CD4-positive, alpha-beta T cell treated with Interleukin-4 for 1 hour (primary cell): ENCODE measurements at regions not wholly inside any gene's neighbourhood (a gene's known extent, or its start where the extent isn't known, plus 50 kb on each side); places are given as distances from the start of the nearest gene placed in this dataset.
"Not testable (repeated sequence)": the region's sequence is repeated elsewhere in the genome, so short reads cannot be mapped to it uniquely, and the experiment has no call there.

Experiments used
- DNase-seq, 2 donors: peaks; one replicate each; pipeline ENCODE4 v3.0.0-alpha.2; 2020 to 2022

- DNase-seq, result peak in 1 of 2 donors; percentile 36
These were observed 115.0 kb downstream of the GGTLC2 start for GRCh38 chr22:22759371-22759770.

- no peak for DNase-seq
These were observed 115.6 kb downstream of the GGTLC2 start for GRCh38 chr22:22759889-22760546.

GRCh38 chr22:22761606-22761962, 117.2 kb downstream of the GGTLC2 start:
- DNase-seq, result no peak

GRCh38 chr22:22761963-22762772, 117.8 kb downstream of the GGTLC2 start:
- no peak for DNase-seq

- no peak for DNase-seq
These were observed 119.1 kb downstream of the GGTLC2 start for GRCh38 chr22:22763512-22763911.

- no peak for DNase-seq
These were observed 119.7 kb downstream of the GGTLC2 start for GRCh38 chr22:22764085-22764484.

- no peak for DNase-seq
These were observed 119.6 kb upstream of the IGLL5 start for GRCh38 chr22:22767876-22768602.

GRCh38 chr22:22768885-22769284, 118.7 kb upstream of the IGLL5 start:
- no peak for DNase-seq

- no peak for DNase-seq
These were observed 118.0 kb upstream of the IGLL5 start for GRCh38 chr22:22769434-22770279.

GRCh38 chr22:22770280-22770871, 117.2 kb upstream of the IGLL5 start:
- DNase-seq, result peak; percentile 44 to 53

- DNase-seq, result no peak
These were observed 116.7 kb upstream of the IGLL5 start for GRCh38 chr22:22770881-22771280.

GRCh38 chr22:22771696-22772377, 115.8 kb upstream of the IGLL5 start:
- DNase-seq, result no peak

- no peak for DNase-seq
These were observed 115.2 kb upstream of the IGLL5 start for GRCh38 chr22:22772396-22772795.

GRCh38 chr22:22772883-22773282, 114.7 kb upstream of the IGLL5 start:
- DNase-seq, result no peak

- DNase-seq, result no peak
These were observed 114.2 kb upstream of the IGLL5 start for GRCh38 chr22:22773427-22773826.

- DNase-seq, result no peak
These were observed 113.5 kb upstream of the IGLL5 start for GRCh38 chr22:22773979-22774604.

GRCh38 chr22:22774762-22775161, 112.9 kb upstream of the IGLL5 start:
- DNase-seq, result not testable (repeated sequence)

GRCh38 chr22:22776121-22776520, 111.5 kb upstream of the IGLL5 start:
- no peak for DNase-seq

GRCh38 chr22:22779213-22779612, 108.4 kb upstream of the IGLL5 start:
- no peak for DNase-seq

- no peak for DNase-seq
These were observed 104.0 kb upstream of the IGLL5 start for GRCh38 chr22:22783575-22783974.
